ENCODE measurements at regions not wholly inside any gene's neighbourhood (a gene's known extent, or its start where the extent isn't known, plus 50 kb on each side); places are given as distances from the start of the nearest gene placed in this dataset.

- no peak overlapping the region for H3K4me2 ChIP-seq (ENCODE audit: insufficient read depth, low read length)
- no peak for ATAC-seq (ENCODE audit: insufficient read depth, low read depth)
These were observed 395.1 kb downstream of the ARHGEF28 start for GRCh38 chr5:74021126-74021525.

GRCh38 chr5:74020503-74020902 is 394.5 kb downstream of the ARHGEF28 start:
- no peak for TF ChIP-seq EZH2 (IDR thresholded peaks at IDR 0.05; ENCODE audit: borderline replicate concordance, low read depth, low read length, severe bottlenecking)
- TF ChIP-seq CTCF (IDR thresholded peaks at IDR 0.05; ENCODE audit: borderline replicate concordance, extremely low read depth, low read length, poor library complexity, severe bottlenecking): no peak
- DNase-seq (no peak), ATAC-seq (ENCODE audit: insufficient read depth, low read depth) (no peak)
- Histone ChIP-seq H3K27ac (ENCODE audit: low read length) (no peak overlapping the region), H3K4me1 (ENCODE audit: insufficient read depth, low read length) (no peaks in the 10 kb centered on the region), H3K9ac (ENCODE audit: low read depth, low read length) (no peak overlapping the region), H3K4me3 (ENCODE audit: low read depth in 1 of 2, low read length in 2 of 2) (no peak overlapping the region), H4K20me1 (ENCODE audit: insufficient read depth, low read length) (no peaks in the 10 kb centered on the region), H3K4me2 (ENCODE audit: insufficient read depth, low read length) (no peak overlapping the region), H3K36me3 (ENCODE audit: insufficient read depth, low read length) (no peaks in the 10 kb centered on the region), H3K79me2 (ENCODE audit: insufficient read depth, low read length) (no peaks in the 10 kb centered on the region), H3K9me3 (ENCODE audit: insufficient read depth, low read length, severe bottlenecking) (no peaks in the 10 kb centered on the region), H2AFZ (ENCODE audit: low read depth, low read length) (no peak overlapping the region), H3K27me3 (ENCODE audit: insufficient read depth, low read length, poor library complexity) (no peaks in the 10 kb centered on the region)

More at GRCh38 chr5:74021126-74021525, 395.1 kb downstream of the ARHGEF28 start:
- TF ChIP-seq EZH2 (IDR thresholded peaks at IDR 0.05; ENCODE audit: borderline replicate concordance, low read depth, low read length, severe bottlenecking): no peak
- TF ChIP-seq CTCF (IDR thresholded peaks at IDR 0.05; ENCODE audit: borderline replicate concordance, extremely low read depth, low read length, poor library complexity, severe bottlenecking): no peak
- Histone ChIP-seq H3K4me1 (ENCODE audit: insufficient read depth, low read length) (no peaks in the 10 kb centered on the region), H3K27ac (ENCODE audit: low read length) (no peak overlapping the region), H3K9ac (ENCODE audit: low read depth, low read length) (no peak overlapping the region), H3K9me3 (ENCODE audit: insufficient read depth, low read length, severe bottlenecking) (no peaks in the 10 kb centered on the region), H3K79me2 (ENCODE audit: insufficient read depth, low read length) (no peaks in the 10 kb centered on the region), H3K36me3 (ENCODE audit: insufficient read depth, low read length) (no peaks in the 10 kb centered on the region), H2AFZ (ENCODE audit: low read depth, low read length) (no peak overlapping the region), H4K20me1 (ENCODE audit: insufficient read depth, low read length) (no peaks in the 10 kb centered on the region), H3K4me3 (ENCODE audit: low read depth in 1 of 2, low read length in 2 of 2) (no peak overlapping the region), H3K27me3 (ENCODE audit: insufficient read depth, low read length, poor library complexity) (no peaks in the 10 kb centered on the region)
- no peak for DNase-seq

- Histone ChIP-seq H3K27me3 (ENCODE audit: insufficient read depth, low read length, poor library complexity) (no peaks in the 10 kb centered on the region), H3K4me1 (ENCODE audit: insufficient read depth, low read length) (no peaks in the 10 kb centered on the region), H3K9me3 (ENCODE audit: insufficient read depth, low read length, severe bottlenecking) (no peaks in the 10 kb centered on the region), H3K79me2 (ENCODE audit: insufficient read depth, low read length) (no peaks in the 10 kb centered on the region), H3K4me3 (ENCODE audit: low read depth in 1 of 2, low read length in 2 of 2) (no peak overlapping the region), H3K9ac (ENCODE audit: low read depth, low read length) (no peak overlapping the region), H2AFZ (ENCODE audit: low read depth, low read length) (no peak overlapping the region), H3K36me3 (ENCODE audit: insufficient read depth, low read length) (no peaks in the 10 kb centered on the region), H3K4me2 (ENCODE audit: insufficient read depth, low read length) (no peak overlapping the region), H4K20me1 (ENCODE audit: insufficient read depth, low read length) (no peaks in the 10 kb centered on the region), H3K27ac (ENCODE audit: low read length) (no peak overlapping the region)
- TF ChIP-seq EZH2 (IDR thresholded peaks at IDR 0.05; ENCODE audit: borderline replicate concordance, low read depth, low read length, severe bottlenecking) (no peak), CTCF (IDR thresholded peaks at IDR 0.05; ENCODE audit: borderline replicate concordance, extremely low read depth, low read length, poor library complexity, severe bottlenecking) (no peak)
- no peak for DNase-seq
- no peak for ATAC-seq (ENCODE audit: insufficient read depth, low read depth)
These were observed 393.9 kb downstream of the ARHGEF28 start for GRCh38 chr5:74019923-74020322.

- Histone ChIP-seq H2AFZ (ENCODE audit: low read depth, low read length) (no peak overlapping the region), H3K4me3 (ENCODE audit: low read depth in 1 of 2, low read length in 2 of 2) (no peak overlapping the region), H4K20me1 (ENCODE audit: insufficient read depth, low read length) (no peaks in the 10 kb centered on the region), H3K9ac (ENCODE audit: low read depth, low read length) (no peak overlapping the region), H3K79me2 (ENCODE audit: insufficient read depth, low read length) (no peaks in the 10 kb centered on the region), H3K27me3 (ENCODE audit: insufficient read depth, low read length, poor library complexity) (no peaks in the 10 kb centered on the region), H3K4me1 (ENCODE audit: insufficient read depth, low read length) (no peaks in the 10 kb centered on the region), H3K27ac (ENCODE audit: low read length) (no peak overlapping the region), H3K9me3 (ENCODE audit: insufficient read depth, low read length, severe bottlenecking) (no peaks in the 10 kb centered on the region), H3K36me3 (ENCODE audit: insufficient read depth, low read length) (no peaks in the 10 kb centered on the region), H3K4me2 (ENCODE audit: insufficient read depth, low read length) (no peak overlapping the region)
- ATAC-seq (ENCODE audit: insufficient read depth, low read depth): no peak
- DNase-seq: no peak
- no peak for TF ChIP-seq EZH2 (IDR thresholded peaks at IDR 0.05; ENCODE audit: borderline replicate concordance, low read depth, low read length, severe bottlenecking)
- TF ChIP-seq CTCF (IDR thresholded peaks at IDR 0.05; ENCODE audit: borderline replicate concordance, extremely low read depth, low read length, poor library complexity, severe bottlenecking): no peak
These were observed 391.8 kb downstream of the ARHGEF28 start for GRCh38 chr5:74017786-74018211.
